Umbilical cord (tissue), 1 donor: ENCODE measurements at regions not wholly inside any gene's neighbourhood (a gene's known extent, or its start where the extent isn't known, plus 50 kb on each side); places are given as distances from the start of the nearest gene placed in this dataset.
"Not testable (repeated sequence)": the region's sequence is repeated elsewhere in the genome, so short reads cannot be mapped to it uniquely, and the experiment has no call there.

Experiments used
- DNase-seq: peaks from one replicate; pipeline ENCODE4 v3.0.0-alpha.2; 2015; ENCODE audit warnings: low spot score

DNA sequence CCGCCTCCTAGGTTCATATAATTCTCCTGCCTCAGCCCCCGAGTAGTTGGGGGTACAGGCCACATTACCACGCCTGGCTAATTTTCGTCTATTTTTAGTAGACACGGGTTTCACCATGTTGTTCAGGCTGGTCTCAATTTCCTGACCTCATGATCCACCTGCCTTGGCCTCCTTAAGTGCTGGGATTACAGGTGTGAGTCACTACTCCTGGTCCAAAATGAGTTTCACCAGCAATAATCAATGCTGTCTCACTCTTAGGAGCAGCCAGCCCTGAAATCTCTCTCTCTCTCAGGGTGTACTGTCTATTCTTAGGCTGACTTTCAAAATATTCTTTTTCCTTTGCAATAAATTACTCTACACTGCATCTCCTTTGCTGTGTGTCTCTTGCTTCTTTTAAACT, 177.5 kb upstream of the HSFY2 start:
- no peak for DNase-seq

DNA sequence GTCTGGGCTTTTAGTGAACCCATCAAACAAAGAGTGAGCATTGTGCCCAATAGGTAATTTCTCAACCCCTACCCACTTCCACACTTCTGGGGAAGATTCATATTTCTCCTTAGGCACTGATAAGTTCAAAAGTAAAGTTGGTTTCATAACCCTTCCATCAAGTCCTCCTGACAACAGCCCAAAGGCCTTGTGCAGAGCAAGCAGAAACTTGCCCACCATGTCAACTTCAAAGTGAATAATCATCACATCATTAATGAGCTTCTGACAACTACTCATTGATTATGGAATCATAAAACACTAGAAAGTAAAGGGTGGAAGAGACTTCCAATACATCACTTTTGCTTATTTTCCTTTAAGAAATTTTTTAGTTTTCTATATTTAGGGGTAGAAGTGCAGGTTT, 163.3 kb upstream of the HSFY2 start:
- no peak for DNase-seq

DNA sequence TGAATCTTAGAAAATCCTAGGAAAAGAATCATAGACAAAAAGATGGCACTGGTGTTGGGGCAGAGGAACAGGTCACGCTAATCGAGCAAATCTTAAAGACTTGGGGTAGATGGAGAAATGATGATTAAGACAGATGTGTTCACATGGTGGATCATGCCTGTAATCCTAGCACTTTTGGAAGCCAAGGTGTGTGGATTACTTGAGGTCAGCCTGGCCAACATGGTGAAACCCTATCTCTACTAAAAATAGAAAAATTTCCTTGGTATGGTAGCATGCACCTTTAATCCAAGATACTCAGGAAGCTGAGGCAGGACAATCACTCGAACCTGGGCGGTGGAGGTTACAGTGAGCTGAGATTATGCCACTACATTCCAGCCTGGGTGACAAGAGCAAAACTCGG, 145.7 kb upstream of the HSFY2 start:
- no peak for DNase-seq

DNA sequence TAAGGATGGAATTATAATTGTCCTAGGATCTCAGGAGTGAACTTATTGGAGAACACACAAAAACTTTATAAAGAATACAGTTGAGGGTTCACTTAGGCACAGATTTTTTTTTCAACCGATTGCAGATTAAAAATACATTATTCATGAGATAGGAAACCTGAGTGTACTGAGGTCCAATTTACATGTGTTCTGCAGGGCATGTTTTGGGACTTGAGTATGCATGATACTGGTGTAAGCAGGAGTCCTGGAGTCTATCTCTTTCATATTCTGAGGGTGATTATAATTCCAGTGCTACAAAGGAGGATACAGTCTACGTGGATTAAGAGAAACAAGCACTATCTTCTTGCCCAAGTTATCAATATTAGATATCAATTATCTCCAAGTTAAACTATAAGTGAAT, 139.3 kb upstream of the HSFY2 start:
- DNase-seq = no peak

DNA sequence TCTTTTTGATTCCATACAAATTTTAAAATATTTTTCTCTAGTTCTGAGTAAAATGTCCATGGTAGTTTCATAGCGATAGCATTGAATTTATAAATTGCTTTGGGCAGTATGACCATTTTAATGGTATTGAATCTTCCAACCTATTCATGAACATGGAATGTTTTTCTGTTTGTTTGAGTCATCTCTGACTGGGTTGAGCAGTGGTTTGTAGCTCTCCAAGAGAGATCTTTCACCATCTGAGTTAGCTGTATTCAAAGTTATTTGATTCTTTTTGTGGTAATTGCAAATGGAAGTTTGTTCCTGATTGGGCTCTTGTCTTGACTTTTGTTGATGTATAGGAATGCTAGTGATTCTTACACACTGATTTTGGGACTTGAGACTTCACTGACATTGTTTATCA, 136.3 kb upstream of the HSFY2 start:
- DNase-seq = no peak

DNA sequence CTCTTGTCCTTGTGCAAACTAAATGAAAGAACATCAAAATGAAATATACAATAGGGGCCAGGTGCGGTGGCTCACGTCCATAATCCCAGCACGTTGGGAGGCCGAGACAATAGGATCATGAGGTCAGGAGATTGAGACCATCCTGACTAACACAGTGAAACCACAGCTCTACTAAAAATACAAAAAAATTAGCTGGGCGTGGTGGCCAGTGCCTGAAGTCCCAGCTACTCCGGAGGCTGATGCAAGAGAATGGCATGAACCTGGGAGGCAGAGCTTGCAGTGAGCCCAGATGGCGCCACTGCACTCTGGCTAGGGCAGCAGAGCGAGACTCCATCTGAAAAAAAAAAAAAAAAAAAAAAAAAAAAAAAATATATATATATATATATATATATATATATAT, 132.7 kb upstream of the HSFY2 start:
- DNase-seq = not testable (repeated sequence)

DNA sequence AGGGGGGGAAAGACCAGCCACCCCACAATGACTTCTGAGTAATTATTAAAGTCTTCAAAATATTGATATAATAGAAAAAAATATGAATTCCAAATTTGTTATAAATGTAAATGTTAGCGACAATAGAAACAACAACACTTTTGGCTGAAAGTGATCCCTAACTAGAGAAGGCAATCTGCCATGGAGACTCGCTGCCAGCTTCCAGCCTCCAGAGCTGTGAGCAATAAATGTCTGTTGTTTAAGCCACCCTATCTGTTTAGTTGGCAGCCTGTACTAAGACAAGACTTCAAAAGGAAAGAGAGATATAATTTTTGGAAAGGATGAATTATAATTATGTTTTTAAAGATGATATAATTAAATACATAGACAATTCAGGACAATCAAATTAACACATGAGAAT, 130.8 kb upstream of the HSFY2 start:
- DNase-seq = no peak

DNA sequence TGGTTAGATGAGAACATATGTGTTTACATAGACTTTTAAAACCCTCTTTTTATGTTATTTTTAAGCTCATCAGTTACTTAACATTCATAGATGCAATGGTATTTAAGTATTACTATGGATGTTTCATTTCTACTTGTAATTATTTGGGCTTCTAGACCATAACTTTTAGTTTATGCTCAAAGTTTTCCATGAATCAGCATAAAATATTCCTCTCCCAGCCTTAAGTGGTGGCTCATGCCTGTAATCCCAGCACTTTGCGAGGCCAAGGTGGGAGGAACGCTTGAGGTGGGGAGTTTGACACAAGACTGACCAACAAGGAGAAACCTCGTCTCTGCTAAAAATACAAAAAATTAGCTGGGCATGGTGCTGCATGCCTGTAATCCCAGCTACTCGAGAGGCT, 118.5 kb upstream of the HSFY2 start:
- no peak for DNase-seq

DNA sequence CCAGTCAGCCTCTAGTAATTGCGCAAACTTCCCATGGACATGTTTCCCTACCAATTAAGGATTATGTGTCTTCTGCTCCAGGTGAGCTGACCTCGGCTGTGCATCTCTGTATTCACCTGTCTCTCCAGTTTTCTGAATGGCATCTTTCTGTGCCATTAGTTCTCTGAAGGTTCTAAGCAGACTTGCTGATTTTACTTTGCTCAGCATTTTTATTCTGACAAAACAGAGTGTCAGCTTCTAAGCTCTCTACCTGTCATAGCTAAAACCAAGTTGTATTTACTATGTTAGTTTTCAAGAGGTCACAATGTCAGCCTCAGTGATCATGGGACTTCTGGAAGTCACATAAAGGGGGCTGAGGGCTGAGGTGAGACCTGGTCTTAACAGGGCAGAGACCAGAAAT, 116.0 kb upstream of the HSFY2 start:
- no peak for DNase-seq

DNA sequence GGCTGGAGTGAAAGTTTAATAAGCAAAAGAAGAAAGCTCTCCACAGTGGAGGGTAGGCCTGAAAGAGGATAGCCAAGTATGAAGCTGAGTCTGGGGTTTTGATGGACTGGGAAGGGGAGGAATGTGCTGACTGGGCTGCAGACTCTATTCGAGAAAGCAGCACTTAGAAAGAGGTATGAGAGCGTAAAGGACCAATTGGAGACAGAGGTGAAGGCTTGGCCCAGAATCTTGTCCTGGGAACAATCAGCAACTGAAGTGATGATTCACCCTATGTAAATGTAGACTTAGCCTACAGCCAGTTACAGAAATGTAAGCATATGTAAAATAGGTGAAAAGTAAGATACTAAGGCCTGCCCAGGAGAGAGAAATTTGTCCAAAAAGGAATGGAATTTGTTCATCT, 111.2 kb upstream of the HSFY2 start:
- DNase-seq = no peak

DNA sequence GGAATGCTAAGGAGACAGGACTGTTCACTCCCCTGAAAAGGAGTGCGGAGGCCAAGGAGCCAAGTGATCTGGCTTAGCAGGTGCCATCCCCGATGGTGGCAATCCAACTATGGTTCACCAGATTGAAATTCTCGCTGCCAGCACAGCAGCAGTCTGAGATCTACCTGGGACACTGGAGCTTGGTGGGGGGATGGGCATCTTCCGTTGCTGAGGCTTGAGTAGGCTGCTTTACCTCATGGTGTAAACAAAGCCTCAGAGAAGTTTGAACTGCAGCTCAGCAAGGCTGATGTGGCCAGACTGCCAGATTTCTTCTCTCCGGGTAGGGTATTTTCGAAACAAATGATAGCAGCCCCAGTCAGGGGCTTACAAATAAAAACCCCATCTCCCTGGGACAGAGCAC, 95.6 kb upstream of the HSFY2 start:
- not testable (repeated sequence) for DNase-seq

DNA sequence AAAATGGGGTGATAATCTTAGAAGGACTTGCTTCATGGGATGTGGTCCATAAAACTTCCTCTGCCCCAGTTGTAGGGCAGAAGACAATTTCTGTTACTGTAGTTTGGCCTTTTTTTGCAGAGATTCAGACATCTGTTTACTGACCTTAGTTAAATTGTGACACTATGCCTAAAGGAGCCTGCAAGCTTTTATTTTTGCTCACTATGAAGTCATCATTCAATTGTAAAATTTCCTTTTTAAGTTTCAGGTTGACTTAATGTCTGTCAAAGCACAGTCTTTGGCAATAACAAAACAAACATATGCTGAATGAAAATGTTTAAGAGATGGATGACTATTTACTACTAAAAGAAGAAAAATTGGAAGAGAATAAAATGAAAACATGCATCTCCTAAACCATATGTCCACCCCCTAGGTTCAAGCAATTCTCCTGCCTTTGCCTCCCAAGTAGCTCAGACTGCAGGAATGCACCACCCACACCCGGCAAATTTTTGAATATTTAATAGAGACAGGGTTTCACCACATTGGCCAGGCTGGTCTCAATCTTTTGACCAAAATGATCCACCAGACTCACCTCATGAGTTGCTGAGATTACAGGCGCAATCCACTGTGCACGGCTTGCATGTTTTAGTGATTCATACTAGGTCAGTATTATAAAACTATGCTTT, 93.5 kb upstream of the HSFY2 start:
- not testable (repeated sequence) for DNase-seq

DNA sequence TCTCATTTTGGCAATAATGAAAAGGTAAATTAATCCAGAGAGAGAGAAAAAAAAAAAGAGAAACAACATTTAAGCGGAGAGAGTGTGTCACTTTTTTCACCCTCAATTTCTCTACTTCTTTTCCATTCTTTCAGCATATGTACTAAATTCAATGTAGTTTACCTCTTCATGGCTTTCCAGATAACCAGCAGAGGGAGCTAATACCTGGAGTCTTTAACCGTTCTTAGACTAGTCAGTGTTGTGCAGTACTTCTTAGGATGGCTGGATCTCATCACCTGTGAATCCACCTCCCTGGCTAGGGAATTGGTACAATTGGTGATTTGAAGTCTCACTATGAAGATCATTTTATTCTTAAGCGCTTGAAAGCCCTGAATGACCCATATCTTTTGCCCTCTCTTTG, 87.3 kb upstream of the HSFY2 start:
- DNase-seq = not testable (repeated sequence)

DNA sequence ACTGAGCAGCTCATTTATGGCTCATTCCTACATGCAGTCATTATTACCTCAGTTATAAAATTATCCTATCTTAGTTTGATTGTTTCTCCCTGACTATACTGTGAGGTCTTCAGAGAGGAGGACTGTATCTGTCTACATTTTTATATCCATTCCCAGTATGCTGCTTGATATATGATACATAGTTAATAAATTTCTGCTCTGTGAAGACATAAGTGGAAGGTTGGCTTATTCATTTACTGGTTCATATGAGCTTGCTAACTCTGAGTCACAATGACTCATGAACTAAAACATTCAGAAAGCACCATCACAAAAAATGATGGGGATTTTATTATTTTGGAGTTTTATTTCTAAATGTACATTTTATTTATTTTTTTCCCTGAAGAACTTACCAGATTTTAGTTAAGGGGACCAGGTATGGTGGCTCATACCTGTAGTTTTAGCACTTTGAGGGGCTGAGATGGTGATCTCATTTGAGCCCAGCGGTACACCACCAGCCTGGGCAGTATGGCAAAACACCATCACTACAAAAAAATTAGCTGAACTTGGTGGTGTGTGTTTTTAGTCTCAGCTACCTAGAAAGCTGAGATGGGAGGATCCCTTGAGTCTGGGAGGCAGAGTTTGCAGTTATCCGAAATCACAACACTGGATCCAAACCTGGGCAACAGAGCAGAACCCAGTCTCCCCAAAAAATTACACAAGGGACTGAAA, 85.1 kb upstream of the HSFY2 start:
- DNase-seq = not testable (repeated sequence)

DNA sequence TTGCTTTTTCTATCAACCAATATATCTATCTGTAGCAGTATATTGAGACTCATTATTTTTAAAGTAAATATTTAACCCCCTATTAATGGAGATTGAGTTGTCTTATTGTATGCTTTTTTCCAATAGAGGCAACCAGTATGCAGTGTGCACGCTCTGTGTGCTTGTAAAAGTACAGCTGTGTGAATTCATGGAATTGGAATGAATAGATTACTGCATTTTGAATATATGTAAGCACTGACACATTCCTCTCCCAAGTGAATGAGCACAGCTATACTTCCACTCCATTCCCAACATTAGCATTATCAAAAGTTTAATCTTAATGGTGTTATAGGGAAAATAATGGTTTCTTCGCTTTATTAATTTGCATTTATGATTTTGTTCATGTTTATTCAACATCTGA, 81.6 kb upstream of the HSFY2 start:
- not testable (repeated sequence) for DNase-seq

DNA sequence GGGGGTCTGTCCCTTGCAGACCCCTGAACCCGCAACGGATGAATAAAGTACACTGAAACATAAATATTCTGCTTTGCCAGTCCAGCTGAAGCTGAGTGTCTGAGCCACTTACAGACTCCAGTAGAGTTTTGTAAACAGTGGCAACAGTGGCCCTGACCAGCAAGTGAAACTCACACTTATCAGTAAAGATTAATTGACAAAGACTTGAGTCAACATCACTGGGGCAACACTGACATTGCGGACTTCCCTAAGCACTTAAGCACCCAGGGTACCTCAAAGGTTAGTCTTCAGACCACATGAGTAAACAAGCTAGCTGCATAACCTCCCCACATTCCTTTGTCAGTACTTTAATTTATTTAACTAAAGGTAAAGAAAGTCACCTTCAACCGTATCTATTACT, 79.8 kb upstream of the HSFY2 start:
- DNase-seq = not testable (repeated sequence)

DNA sequence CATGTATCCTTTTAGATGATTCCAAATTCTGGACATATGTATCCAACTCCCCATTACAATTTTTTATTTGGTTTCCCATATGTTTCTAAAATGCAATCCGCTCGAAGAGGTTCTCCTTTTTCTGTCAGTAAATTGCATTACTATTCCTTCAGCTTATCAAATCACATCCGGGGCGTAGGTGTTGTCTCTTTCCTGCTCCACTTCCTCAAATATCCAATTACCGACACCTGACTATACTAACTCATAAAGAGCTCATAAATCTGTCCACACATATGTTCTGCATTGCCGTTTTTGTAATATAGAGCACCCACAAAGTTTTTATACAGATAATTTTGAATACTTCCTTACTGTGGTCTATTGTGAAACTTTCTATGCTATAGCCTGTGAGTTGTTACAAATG, 63.1 kb upstream of the HSFY2 start:
- DNase-seq = not testable (repeated sequence)
